H9 (cell line): ENCODE measurements at regions not wholly inside any gene's neighbourhood (a gene's known extent, or its start where the extent isn't known, plus 50 kb on each side); places are given as distances from the start of the nearest gene placed in this dataset.

Experiments
- DNase-seq: peaks from one replicate; pipeline ENCODE4 v3.0.0-alpha.2; 2017
- H2AFZ ChIP-seq: one replicate; pipeline ENCODE4 v1.6.1; 2013; ENCODE audit warnings: mild to moderate bottlenecking, low read length, control low read depth, moderate library complexity
- H2AK5ac ChIP-seq: 2 replicates; pipeline ENCODE4 v1.6.1; 2013; ENCODE audit warnings: low read length, control low read depth, mixed read lengths; ENCODE audit not compliant: insufficient read length
- H2BK120ac ChIP-seq: one replicate; pipeline ENCODE4 v1.6.1; 2013; ENCODE audit warnings: low read depth, mild to moderate bottlenecking, low read length, control low read depth, inconsistent platforms; ENCODE audit not compliant: poor library complexity, severe bottlenecking
- H2BK12ac ChIP-seq: 2 replicates; pipeline ENCODE4 v1.6.1; 2013; ENCODE audit warnings: low read length, control low read depth, mixed read lengths, low read depth; ENCODE audit not compliant: insufficient read length
- H2BK15ac ChIP-seq: 2 replicates; pipeline ENCODE4 v1.6.1; 2013; ENCODE audit warnings: low read depth, low read length, control low read depth
- H2BK20ac ChIP-seq: one replicate; pipeline ENCODE4 v1.6.1; 2013; ENCODE audit warnings: low read depth, mild to moderate bottlenecking, low read length, control low read depth, inconsistent platforms; ENCODE audit not compliant: poor library complexity, severe bottlenecking
- H2BK5ac ChIP-seq: 2 replicates; pipeline ENCODE4 v1.6.1; 2013; ENCODE audit warnings: low read length, control low read depth, mixed read lengths; ENCODE audit not compliant: insufficient read length
- H3K14ac ChIP-seq: 2 replicates; pipeline ENCODE4 v1.6.1; 2013; ENCODE audit warnings: low read length, control low read depth; ENCODE audit not compliant: insufficient read depth
- H3K18ac ChIP-seq: 2 replicates; pipeline ENCODE4 v1.6.1; 2013; ENCODE audit warnings: low read depth, mild to moderate bottlenecking, mixed read lengths, low read length, control low read depth; ENCODE audit not compliant: insufficient read length
- H3K23ac ChIP-seq: 2 replicates; pipeline ENCODE4 v1.6.1; 2013; ENCODE audit warnings: low read length, control low read depth, mixed read lengths, low read depth; ENCODE audit not compliant: insufficient read length
- H3K23me2 ChIP-seq: 2 replicates; pipeline ENCODE4 v1.6.1; 2013; ENCODE audit warnings: low read depth, mild to moderate bottlenecking, mixed read lengths, low read length, control low read depth; ENCODE audit not compliant: insufficient read length, poor library complexity, severe bottlenecking
- H3K27ac ChIP-seq: 2 replicates; pipeline ENCODE4 v1.5.1; 2013; ENCODE audit warnings: low read length, control low read depth, mixed read lengths, low read depth; ENCODE audit not compliant: insufficient read length
- H3K27me3 ChIP-seq: 2 replicates; pipeline ENCODE4 v1.6.1; 2013; ENCODE audit warnings: low read length, control low read depth, inconsistent platforms; ENCODE audit not compliant: insufficient read depth
- H3K4ac ChIP-seq: 2 replicates; pipeline ENCODE4 v1.6.1; 2013; ENCODE audit warnings: low read depth, mild to moderate bottlenecking, control low read depth, inconsistent platforms, low read length, moderate library complexity
- H3K4me1 ChIP-seq: 2 replicates; pipeline ENCODE4 v1.6.1; 2013; ENCODE audit warnings: low read length, control low read depth, inconsistent platforms; ENCODE audit not compliant: insufficient read depth
- H3K4me2 ChIP-seq: 2 replicates; pipeline ENCODE4 v1.6.1; 2013; ENCODE audit warnings: low read length, control low read depth, mixed read lengths; ENCODE audit not compliant: insufficient read length, insufficient read depth
- H3K56ac ChIP-seq: 2 replicates; pipeline ENCODE4 v1.6.1; 2013; ENCODE audit warnings: low read depth, mild to moderate bottlenecking, mixed read lengths, low read length, control low read depth; ENCODE audit not compliant: insufficient read length
- H3K79me1 ChIP-seq: 2 replicates; pipeline ENCODE4 v1.6.1; 2013; ENCODE audit warnings: low read depth, mild to moderate bottlenecking, moderate library complexity, low read length, control low read depth, inconsistent platforms; ENCODE audit not compliant: insufficient read depth, poor library complexity, severe bottlenecking
- H3K79me2 ChIP-seq: 2 replicates; pipeline ENCODE4 v1.6.1; 2013; ENCODE audit warnings: low read length, control low read depth, inconsistent platforms; ENCODE audit not compliant: insufficient read depth
- H3K9ac ChIP-seq: 2 replicates; pipeline ENCODE4 v1.6.1; 2013; ENCODE audit warnings: low read length, control low read depth, mixed read lengths; ENCODE audit not compliant: insufficient read length; ENCODE audit errors: extremely low read depth
- H3K9me3 ChIP-seq: one replicate; pipeline ENCODE4 v1.6.1; 2013; ENCODE audit warnings: low read depth, low read length, inconsistent platforms; ENCODE audit not compliant: control insufficient read depth
- H3T11ph ChIP-seq: one replicate; pipeline ENCODE4 v1.6.1; 2013; ENCODE audit warnings: mild to moderate bottlenecking, low read length, control low read depth, inconsistent platforms
- H4K20me1 ChIP-seq: one replicate; pipeline ENCODE4 v1.6.1; 2013; ENCODE audit not compliant: control insufficient read depth, insufficient read length, insufficient read depth
- H4K5ac ChIP-seq: 2 replicates; pipeline ENCODE4 v1.6.1; 2013; ENCODE audit warnings: low read depth, mild to moderate bottlenecking, mixed read lengths, low read length, control low read depth; ENCODE audit not compliant: insufficient read length
- H4K8ac ChIP-seq: replicated peaks from 2 replicates; pipeline ENCODE4 v1.6.1; 2013; ENCODE audit warnings: low read length, control low read depth, mixed read lengths, low read depth; ENCODE audit not compliant: insufficient read length
- H4K91ac ChIP-seq: 2 replicates; pipeline ENCODE4 v1.6.1; 2013; ENCODE audit warnings: low read depth, mild to moderate bottlenecking, moderate library complexity, mixed read lengths, low read length, control low read depth; ENCODE audit not compliant: insufficient read length
- H3K27ac Mint-ChIP-seq, 3 experiments: 2 replicates in 2 of 3; 3 replicates in 1 of 3; pipeline ENCODE4 v1.8.0; 2020 to 2021; ENCODE audit warnings: mixed read lengths in 3 of 3, mild to moderate bottlenecking in 1 of 3, moderate library complexity in 1 of 3
- H3K27me3 Mint-ChIP-seq: 2 replicates; pipeline ENCODE4 v1.8.0; 2021; ENCODE audit warnings: low read depth, mild to moderate bottlenecking, moderate library complexity, mixed read lengths
- H3K36me3 Mint-ChIP-seq, 3 experiments: 2 replicates in 2 of 3; 3 replicates in 1 of 3; pipeline ENCODE4 v1.8.0; 2020 to 2021; ENCODE audit warnings: low read depth in 3 of 3, mixed read lengths in 3 of 3; ENCODE audit not compliant: insufficient read depth in 1 of 3
- H3K4me1 Mint-ChIP-seq, 2 experiments: 2 replicates each; pipeline ENCODE4 v1.8.0; 2020; ENCODE audit warnings: mixed read lengths in 2 of 2
- H3K4me3 Mint-ChIP-seq, 2 experiments: 2 replicates in 1 of 2; 3 replicates in 1 of 2; pipeline ENCODE4 v1.8.0; 2020 to 2021; ENCODE audit warnings: mild to moderate bottlenecking in 2 of 2, mixed read lengths in 2 of 2, moderate library complexity in 1 of 2
- H3K9me3 Mint-ChIP-seq, 2 experiments: 2 replicates in 1 of 2; 3 replicates in 1 of 2; pipeline ENCODE4 v1.8.0; 2020; ENCODE audit warnings: mild to moderate bottlenecking in 2 of 2, mixed read lengths in 2 of 2, moderate library complexity in 1 of 2
- TF ChIP-seq, protein P1 (sequence below): fragments of 200-600 bp; sonication (generic); conservative IDR thresholded peaks from 3 replicates; pipeline ENCODE4 v1.8.0; 2021; ENCODE audit warnings: antibody characterized with exemption, mild to moderate bottlenecking

DNA sequence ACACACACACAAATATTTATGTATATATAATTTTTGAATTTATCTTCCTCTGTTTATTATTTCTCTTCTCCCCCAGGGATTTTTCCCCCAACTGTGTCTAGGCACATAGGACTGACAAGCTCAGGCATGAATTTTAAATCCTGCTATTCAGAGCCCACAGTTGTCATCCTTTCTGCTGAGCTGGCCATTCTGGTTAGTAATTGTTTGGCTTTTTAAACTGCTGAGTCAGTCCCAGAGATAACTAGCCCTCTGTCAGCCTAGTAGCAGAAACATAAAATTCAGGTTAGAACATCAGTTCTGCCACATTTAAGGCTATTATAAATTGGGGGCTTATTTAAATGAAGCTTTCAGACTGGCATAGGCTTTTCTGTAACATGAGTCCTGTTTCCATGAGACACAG, 151.7 kb upstream of the MAOA start:
- Histone ChIP-seq H4K5ac (no peak overlapping the region), H2BK5ac (no peak overlapping the region), H2AFZ (no peak overlapping the region), H3K27me3 (no peaks in the 10 kb centered on the region), H3T11ph (no peak overlapping the region), H2BK12ac (no peak overlapping the region), H3K18ac (no peak overlapping the region), H4K20me1 (no peaks in the 10 kb centered on the region), H2BK15ac (no peak overlapping the region), H2AK5ac (no peak overlapping the region), H3K79me1 (no peaks in the 10 kb centered on the region), H3K9ac (no peak overlapping the region), H3K23ac (no peak overlapping the region), H4K8ac (no peak overlapping the region), H3K9me3 (no peaks in the 10 kb centered on the region), H2BK20ac (no peak overlapping the region), H3K4me1 (peaks cover 6% of the 10 kb centered on the region; the same call in 1 of the 2 replicates), H4K91ac (no peak overlapping the region), H3K79me2 (no peaks in the 10 kb centered on the region), H3K4ac (no peak overlapping the region), H3K56ac (no peak overlapping the region), H3K23me2 (no peaks in the 10 kb centered on the region), H3K4me2 (no peak overlapping the region), H3K14ac (no peak overlapping the region), H3K27ac (no peak overlapping the region), H2BK120ac (no peak overlapping the region)
- Mint-ChIP-seq H3K36me3 (no peaks in the 10 kb centered on the region), H3K9me3 (peaks cover 0 to 21% of the 10 kb centered on the region in 2 experiments; a peak in 3 of 5 replicates), H3K27me3 (no peaks in the 10 kb centered on the region), H3K27ac (peak overlapping the region in 2 of 3 experiments; percentile 26 to 59; a peak in 2 of 7 replicates), H3K4me3 (no peak overlapping the region), H3K4me1 (peaks cover 20 to 29% of the 10 kb centered on the region in 2 experiments)
- DNase-seq = no peak
- TF ChIP-seq, protein P1, sequence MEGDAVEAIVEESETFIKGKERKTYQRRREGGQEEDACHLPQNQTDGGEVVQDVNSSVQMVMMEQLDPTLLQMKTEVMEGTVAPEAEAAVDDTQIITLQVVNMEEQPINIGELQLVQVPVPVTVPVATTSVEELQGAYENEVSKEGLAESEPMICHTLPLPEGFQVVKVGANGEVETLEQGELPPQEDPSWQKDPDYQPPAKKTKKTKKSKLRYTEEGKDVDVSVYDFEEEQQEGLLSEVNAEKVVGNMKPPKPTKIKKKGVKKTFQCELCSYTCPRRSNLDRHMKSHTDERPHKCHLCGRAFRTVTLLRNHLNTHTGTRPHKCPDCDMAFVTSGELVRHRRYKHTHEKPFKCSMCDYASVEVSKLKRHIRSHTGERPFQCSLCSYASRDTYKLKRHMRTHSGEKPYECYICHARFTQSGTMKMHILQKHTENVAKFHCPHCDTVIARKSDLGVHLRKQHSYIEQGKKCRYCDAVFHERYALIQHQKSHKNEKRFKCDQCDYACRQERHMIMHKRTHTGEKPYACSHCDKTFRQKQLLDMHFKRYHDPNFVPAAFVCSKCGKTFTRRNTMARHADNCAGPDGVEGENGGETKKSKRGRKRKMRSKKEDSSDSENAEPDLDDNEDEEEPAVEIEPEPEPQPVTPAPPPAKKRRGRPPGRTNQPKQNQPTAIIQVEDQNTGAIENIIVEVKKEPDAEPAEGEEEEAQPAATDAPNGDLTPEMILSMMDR = no peak
